CD4-positive, alpha-beta memory T cell (primary cell): ENCODE measurements at regions not wholly inside any gene's neighbourhood (a gene's known extent, or its start where the extent isn't known, plus 50 kb on each side); places are given as distances from the start of the nearest gene placed in this dataset.

Source experiments
- CTCF ChIA-PET: fragments of 350-600 bp; sonication (Branson Sonifier 250); formaldehyde crosslinking; loops from one replicate; lab custom pipeline; 2021; ENCODE audit warnings: inconsistent platforms; ENCODE audit not compliant: partially characterized antibody; lab: Charles Lee
- POLR2A ChIA-PET: fragments of 350-600 bp; sonication (Branson Sonifier 250); formaldehyde crosslinking; loops from one replicate; lab custom pipeline; 2021; ENCODE audit not compliant: partially characterized antibody; lab: Charles Lee
- DNase-seq, 5 donors: peaks; one replicate each; pipeline versions ENCODE4 v3.0.0 to v3.0.0-alpha.2; 2020 to 2022; ENCODE audit warnings: mixed read lengths in 1 of 5
- H3K27ac ChIP-seq: one replicate; pipeline ENCODE4 v1.7.0; 2013; ENCODE audit warnings: low read depth, low read length
- H3K27me3 ChIP-seq: 2 replicates; pipeline ENCODE4 v1.7.0; 2013; ENCODE audit warnings: mild to moderate bottlenecking, low read length, moderate library complexity; ENCODE audit not compliant: insufficient read depth
- H3K36me3 ChIP-seq: 2 replicates; pipeline ENCODE4 v1.7.0; 2013; ENCODE audit warnings: mild to moderate bottlenecking, low read length, moderate library complexity; ENCODE audit not compliant: insufficient read depth
- H3K4me1 ChIP-seq: 2 replicates; pipeline ENCODE4 v1.7.0; 2013; ENCODE audit warnings: mild to moderate bottlenecking, low read length, moderate library complexity; ENCODE audit not compliant: insufficient read depth
- H3K4me3 ChIP-seq, 2 donors: one replicate each; pipeline ENCODE4 v1.7.0; 2013; ENCODE audit warnings: low read length in 2 of 2, mild to moderate bottlenecking in 1 of 2
- H3K9me3 ChIP-seq, 2 donors: one replicate each; pipeline ENCODE4 v1.7.0; 2013; ENCODE audit warnings: low read length in 2 of 2, control low read depth in 1 of 2; ENCODE audit not compliant: control insufficient read depth in 1 of 2
- H3K27ac Mint-ChIP-seq, 7 donors: one replicate each; pipeline ENCODE4 v1.8.0; 2020 to 2021; ENCODE audit warnings: mixed read lengths in 7 of 7, mild to moderate bottlenecking in 6 of 7, inconsistent platforms in 3 of 7, moderate library complexity in 3 of 7
- H3K27me3 Mint-ChIP-seq, 2 donors: one replicate each; pipeline ENCODE4 v1.8.0; 2020 to 2021; ENCODE audit warnings: mixed read lengths in 2 of 2
- H3K36me3 Mint-ChIP-seq, 2 donors: one replicate each; pipeline ENCODE4 v1.8.0; 2020 to 2021; ENCODE audit warnings: mixed read lengths in 2 of 2, inconsistent platforms in 1 of 2, mild to moderate bottlenecking in 1 of 2
- H3K4me1 Mint-ChIP-seq, 4 donors: one replicate each; pipeline ENCODE4 v1.8.0; 2020 to 2021; ENCODE audit warnings: mixed read lengths in 4 of 4, mild to moderate bottlenecking in 1 of 4
- H3K4me3 Mint-ChIP-seq, 8 donors: one replicate each; pipeline ENCODE4 v1.8.0; 2020 to 2021; ENCODE audit warnings: mixed read lengths in 8 of 8, mild to moderate bottlenecking in 7 of 8, moderate library complexity in 6 of 8, inconsistent platforms in 3 of 8
- H3K9me3 Mint-ChIP-seq, 8 donors: one replicate each; pipeline ENCODE4 v1.8.0; 2020 to 2021; ENCODE audit warnings: mixed read lengths in 8 of 8, mild to moderate bottlenecking in 5 of 8, inconsistent platforms in 3 of 8, moderate library complexity in 1 of 8
- intact Hi-C: fragments of 100-400 bp; cut with micrococcal nuclease; formaldehyde crosslinking; loops from one replicate; pipeline ENCODE4 v1.15.1; 2023

GRCh38 chr1:90198616-90199332 lies 203.9 kb downstream of the ZNF326 start:
- Mint-ChIP-seq H3K36me3 (no peaks in the 10 kb centered on the region), H3K4me1 (peaks cover 0 to 3% (median under 1%) of the 10 kb centered on the region in 4 donors), H3K27ac (no peak overlapping the region), H3K27me3 (peaks cover 2 to 3% of the 10 kb centered on the region in 2 donors), H3K4me3 (no peak overlapping the region), H3K9me3 (peaks cover 0 to 2% (median 0%) of the 10 kb centered on the region in 8 donors)
- Histone ChIP-seq H3K36me3 (no peaks in the 10 kb centered on the region), H3K27ac (no peak overlapping the region), H3K4me3 (no peak overlapping the region), H3K9me3 (no peaks in the 10 kb centered on the region), H3K4me1 (no peaks in the 10 kb centered on the region), H3K27me3 (no peaks in the 10 kb centered on the region)
- POLR2A ChIA-PET: no interaction called here
- no peak for DNase-seq
- intact Hi-C loops: no loop called here
- CTCF ChIA-PET: no interaction called here

DNA sequence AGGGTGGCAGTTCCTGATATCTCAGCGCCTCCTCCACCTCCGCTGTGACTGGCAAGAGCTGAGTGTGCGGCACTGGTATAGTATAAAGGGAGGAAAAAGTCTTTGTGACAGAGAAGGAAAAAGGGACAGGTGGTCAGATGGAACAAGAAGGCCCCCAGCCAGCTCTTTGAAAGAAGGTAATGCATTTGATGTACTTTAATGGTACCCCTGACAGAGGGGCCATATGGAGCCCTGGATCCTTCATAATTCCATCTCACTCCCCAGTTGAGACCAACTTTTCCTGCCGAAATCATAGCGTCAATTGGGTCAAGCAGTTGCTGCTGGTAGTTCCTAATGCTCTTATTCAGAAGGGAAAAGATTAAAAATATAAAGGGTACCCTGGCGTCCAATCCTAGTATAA lies 198.2 kb downstream of the ZNF326 start:
- Mint-ChIP-seq H3K4me1 (no peaks in the 10 kb centered on the region), H3K4me3 (no peak overlapping the region), H3K27me3 (peaks cover 0 to 5% of the 10 kb centered on the region in 2 donors), H3K9me3 (peaks cover 0 to 2% (median 0%) of the 10 kb centered on the region in 8 donors), H3K27ac (no peak overlapping the region), H3K36me3 (no peaks in the 10 kb centered on the region)
- H3K4me3 ChIP-seq: no peak overlapping the region
- no peak for DNase-seq
- no peaks in the 10 kb centered on the region for H3K9me3 ChIP-seq
- CTCF ChIA-PET: no interaction called here
- POLR2A ChIA-PET: no interaction called here
- H3K4me1 ChIP-seq: no peaks in the 10 kb centered on the region
- intact Hi-C loops: no loop called here
- H3K27me3 ChIP-seq: no peaks in the 10 kb centered on the region
- no peak overlapping the region for H3K27ac ChIP-seq
- H3K36me3 ChIP-seq: no peaks in the 10 kb centered on the region

GRCh38 chr1:90192408-90192807 lies 197.5 kb downstream of the ZNF326 start:
- Histone ChIP-seq H3K27me3 (no peaks in the 10 kb centered on the region), H3K9me3 (no peaks in the 10 kb centered on the region), H3K4me3 (no peak overlapping the region), H3K27ac (no peak overlapping the region), H3K4me1 (no peaks in the 10 kb centered on the region), H3K36me3 (no peaks in the 10 kb centered on the region)
- no peak for DNase-seq
- H3K27ac Mint-ChIP-seq: no peak overlapping the region
- H3K27me3 Mint-ChIP-seq: peaks cover 4 to 8% of the 10 kb centered on the region in 2 donors
- no peaks in the 10 kb centered on the region for H3K4me1 Mint-ChIP-seq
- intact Hi-C loops: no loop called here
- no peaks in the 10 kb centered on the region for H3K36me3 Mint-ChIP-seq
- POLR2A ChIA-PET: no interaction called here
- CTCF ChIA-PET: no interaction called here
- H3K4me3 Mint-ChIP-seq: no peak overlapping the region
- H3K9me3 Mint-ChIP-seq: peaks cover 0 to 6% (median 0%) of the 10 kb centered on the region in 8 donors

GRCh38 chr1:90190523-90190922 lies 195.6 kb downstream of the ZNF326 start:
- Histone ChIP-seq H3K4me1 (no peaks in the 10 kb centered on the region), H3K9me3 (no peaks in the 10 kb centered on the region), H3K27ac (no peak overlapping the region), H3K27me3 (no peaks in the 10 kb centered on the region), H3K36me3 (no peaks in the 10 kb centered on the region), H3K4me3 (no peak overlapping the region)
- H3K27ac Mint-ChIP-seq: no peak overlapping the region
- no peak overlapping the region for H3K4me3 Mint-ChIP-seq
- POLR2A ChIA-PET: no interaction called here
- no peak for DNase-seq
- H3K4me1 Mint-ChIP-seq: no peaks in the 10 kb centered on the region
- intact Hi-C loops: no loop called here
- no peaks in the 10 kb centered on the region for H3K36me3 Mint-ChIP-seq
- peaks cover 0 to 9% (median 0%) of the 10 kb centered on the region in 8 donors for H3K9me3 Mint-ChIP-seq
- CTCF ChIA-PET: no interaction called here
- H3K27me3 Mint-ChIP-seq: peaks cover 8 to 10% of the 10 kb centered on the region in 2 donors

DNA sequence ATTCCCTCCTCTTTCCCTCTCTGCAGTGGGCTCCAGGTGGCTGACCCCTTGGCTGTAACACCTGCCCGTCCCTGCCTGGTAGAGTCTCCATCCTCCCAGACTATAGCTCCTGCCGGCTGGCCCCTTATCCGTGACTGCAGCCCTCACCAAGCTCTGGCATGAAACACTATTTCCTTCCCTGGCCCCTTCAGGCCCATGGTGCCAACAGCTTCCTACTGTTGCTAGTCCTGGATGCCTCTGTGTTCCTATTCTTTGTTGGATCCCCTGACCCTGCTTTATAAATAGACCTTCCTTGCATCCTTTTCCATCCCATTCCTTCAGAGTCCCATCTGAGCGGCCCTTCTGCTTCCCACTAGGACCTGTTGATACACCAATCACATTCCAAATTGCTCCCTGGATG lies 195.0 kb downstream of the ZNF326 start:
- DNase-seq: no peak
- no peak overlapping the region for H3K4me3 ChIP-seq
- no peaks in the 10 kb centered on the region for H3K4me1 Mint-ChIP-seq
- H3K4me3 Mint-ChIP-seq: no peak overlapping the region
- peaks cover 0 to 7% (median 0%) of the 10 kb centered on the region in 8 donors for H3K9me3 Mint-ChIP-seq
- no peaks in the 10 kb centered on the region for H3K27me3 ChIP-seq
- ChIA-PET CTCF (no interaction called here), POLR2A (interaction anchor here (0.6 kb wide), 1 partner anchor 741 kb away, joined by 3 read pairs; no protein-coding TSS in a partner anchor)
- H3K27ac Mint-ChIP-seq: no peak overlapping the region
- no peaks in the 10 kb centered on the region for H3K36me3 ChIP-seq
- intact Hi-C loops: no loop called here
- no peaks in the 10 kb centered on the region for H3K9me3 ChIP-seq
- H3K27me3 Mint-ChIP-seq: peaks cover 8 to 11% of the 10 kb centered on the region in 2 donors
- no peak overlapping the region for H3K27ac ChIP-seq
- H3K4me1 ChIP-seq: no peaks in the 10 kb centered on the region
- no peaks in the 10 kb centered on the region for H3K36me3 Mint-ChIP-seq

GRCh38 chr1:90187323-90187585 lies 192.3 kb downstream of the ZNF326 start:
- Mint-ChIP-seq H3K4me3 (no peak overlapping the region), H3K36me3 (no peaks in the 10 kb centered on the region), H3K4me1 (no peaks in the 10 kb centered on the region), H3K27me3 (peaks cover 8 to 9% of the 10 kb centered on the region in 2 donors), H3K9me3 (peaks cover 0 to 7% (median 0%) of the 10 kb centered on the region in 8 donors), H3K27ac (no peak overlapping the region)
- Histone ChIP-seq H3K9me3 (no peaks in the 10 kb centered on the region), H3K36me3 (no peaks in the 10 kb centered on the region), H3K27ac (no peak overlapping the region), H3K4me1 (no peaks in the 10 kb centered on the region), H3K4me3 (no peak overlapping the region), H3K27me3 (no peaks in the 10 kb centered on the region)
- ChIA-PET POLR2A (no interaction called here), CTCF (no interaction called here)
- no peak for DNase-seq
- intact Hi-C loops: no loop called here

DNA sequence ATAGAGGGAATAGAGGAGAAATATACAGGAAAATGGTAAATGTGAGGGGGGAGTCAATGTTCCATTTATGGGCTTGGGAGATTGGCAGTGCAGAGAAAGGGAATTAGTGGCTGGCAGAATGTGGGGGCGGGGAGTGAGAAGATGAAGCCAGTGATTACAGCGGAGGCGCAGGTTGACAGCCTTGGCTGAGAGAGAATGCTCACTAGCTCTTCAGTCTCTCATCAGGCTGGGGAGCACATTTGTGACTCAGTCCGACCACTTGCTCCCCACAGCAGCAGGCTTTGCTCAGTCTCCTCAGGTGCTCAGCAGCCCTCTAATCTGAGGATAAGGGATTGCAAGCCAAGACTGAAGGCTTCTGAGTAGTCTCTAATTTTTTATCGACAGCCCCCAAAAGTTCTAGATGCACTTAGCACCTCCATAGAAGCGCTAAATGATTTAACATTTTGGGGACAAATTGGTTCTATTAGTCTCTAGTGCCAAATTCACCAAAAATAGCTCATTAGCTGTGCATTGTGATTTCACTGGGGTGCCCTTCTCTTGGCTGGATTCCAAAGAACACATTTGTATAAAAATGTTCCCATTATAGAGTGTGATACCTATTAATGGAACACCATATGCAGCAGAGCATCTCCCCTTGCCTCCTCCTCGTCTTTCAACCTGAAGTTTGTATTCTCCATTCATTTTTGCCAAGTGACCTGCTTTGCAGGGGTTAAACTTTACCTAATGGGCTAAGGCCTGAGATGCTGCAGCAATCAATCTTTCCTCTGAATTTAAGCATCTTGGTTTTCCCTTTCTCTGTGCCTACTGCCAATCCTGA lies 191.8 kb downstream of the ZNF326 start:
- Mint-ChIP-seq H3K36me3 (no peaks in the 10 kb centered on the region), H3K27me3 (peaks cover 8 to 9% of the 10 kb centered on the region in 2 donors), H3K4me3 (no peak overlapping the region), H3K9me3 (peaks cover 0 to 7% (median 0%) of the 10 kb centered on the region in 8 donors), H3K27ac (no peak overlapping the region), H3K4me1 (no peaks in the 10 kb centered on the region)
- no peaks in the 10 kb centered on the region for H3K36me3 ChIP-seq
- H3K27ac ChIP-seq: no peak overlapping the region
- H3K9me3 ChIP-seq: no peaks in the 10 kb centered on the region
- H3K4me1 ChIP-seq: no peaks in the 10 kb centered on the region
- H3K27me3 ChIP-seq: no peaks in the 10 kb centered on the region
- ChIA-PET CTCF (no interaction called here), POLR2A (no interaction called here)
- intact Hi-C loops: no loop called here
- no peak overlapping the region for H3K4me3 ChIP-seq
- no peak for DNase-seq
